ENCODE measurements at regions not wholly inside any gene's neighbourhood (a gene's known extent, or its start where the extent isn't known, plus 50 kb on each side); places are given as distances from the start of the nearest gene placed in this dataset.

DNA sequence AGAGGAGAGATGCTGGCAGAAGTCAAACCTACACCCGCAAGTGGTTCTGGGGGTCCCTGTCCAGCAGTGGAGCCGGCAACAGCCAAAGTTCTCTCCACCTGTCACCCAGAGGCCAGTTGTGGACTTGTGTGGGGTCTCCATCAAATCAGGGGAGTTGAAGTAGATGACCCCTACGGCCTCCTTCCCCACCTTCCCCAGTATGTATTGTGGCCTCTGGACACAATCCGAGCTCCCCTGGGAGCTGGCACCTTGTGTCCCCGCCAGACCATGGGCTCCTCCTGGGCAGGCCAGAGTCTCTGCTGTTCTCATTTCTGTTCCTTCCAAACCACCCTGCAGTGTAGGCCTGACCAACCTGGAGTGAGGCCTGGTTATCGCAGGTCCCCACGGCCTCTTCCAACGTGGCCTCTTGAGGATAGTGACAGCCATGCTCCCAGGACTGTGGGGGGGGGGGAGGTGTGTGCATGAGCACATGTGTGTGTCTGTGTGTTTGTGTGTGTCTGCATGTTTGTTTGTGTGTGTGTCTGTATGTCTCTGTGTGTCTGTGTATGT is 246.4 kb downstream of the MATN1 start:
- TF ChIP-seq, protein P1, sequence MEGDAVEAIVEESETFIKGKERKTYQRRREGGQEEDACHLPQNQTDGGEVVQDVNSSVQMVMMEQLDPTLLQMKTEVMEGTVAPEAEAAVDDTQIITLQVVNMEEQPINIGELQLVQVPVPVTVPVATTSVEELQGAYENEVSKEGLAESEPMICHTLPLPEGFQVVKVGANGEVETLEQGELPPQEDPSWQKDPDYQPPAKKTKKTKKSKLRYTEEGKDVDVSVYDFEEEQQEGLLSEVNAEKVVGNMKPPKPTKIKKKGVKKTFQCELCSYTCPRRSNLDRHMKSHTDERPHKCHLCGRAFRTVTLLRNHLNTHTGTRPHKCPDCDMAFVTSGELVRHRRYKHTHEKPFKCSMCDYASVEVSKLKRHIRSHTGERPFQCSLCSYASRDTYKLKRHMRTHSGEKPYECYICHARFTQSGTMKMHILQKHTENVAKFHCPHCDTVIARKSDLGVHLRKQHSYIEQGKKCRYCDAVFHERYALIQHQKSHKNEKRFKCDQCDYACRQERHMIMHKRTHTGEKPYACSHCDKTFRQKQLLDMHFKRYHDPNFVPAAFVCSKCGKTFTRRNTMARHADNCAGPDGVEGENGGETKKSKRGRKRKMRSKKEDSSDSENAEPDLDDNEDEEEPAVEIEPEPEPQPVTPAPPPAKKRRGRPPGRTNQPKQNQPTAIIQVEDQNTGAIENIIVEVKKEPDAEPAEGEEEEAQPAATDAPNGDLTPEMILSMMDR (IDR thresholded peaks at IDR 0.05 in 8 of 11, conservative IDR thresholded peaks at IDR 0.05 in 3 of 11) = no peak
- TF ChIP-seq POLR2A (IDR thresholded peaks at IDR 0.05) = no peak

All from spleen (tissue), 7 donors.